ENCODE measurements at regions not wholly inside any gene's neighbourhood (a gene's known extent, or its start where the extent isn't known, plus 50 kb on each side); places are given as distances from the start of the nearest gene placed in this dataset.
"Not testable (repeated sequence)": the region's sequence is repeated elsewhere in the genome, so short reads cannot be mapped to it uniquely, and the experiment has no call there.

DNA sequence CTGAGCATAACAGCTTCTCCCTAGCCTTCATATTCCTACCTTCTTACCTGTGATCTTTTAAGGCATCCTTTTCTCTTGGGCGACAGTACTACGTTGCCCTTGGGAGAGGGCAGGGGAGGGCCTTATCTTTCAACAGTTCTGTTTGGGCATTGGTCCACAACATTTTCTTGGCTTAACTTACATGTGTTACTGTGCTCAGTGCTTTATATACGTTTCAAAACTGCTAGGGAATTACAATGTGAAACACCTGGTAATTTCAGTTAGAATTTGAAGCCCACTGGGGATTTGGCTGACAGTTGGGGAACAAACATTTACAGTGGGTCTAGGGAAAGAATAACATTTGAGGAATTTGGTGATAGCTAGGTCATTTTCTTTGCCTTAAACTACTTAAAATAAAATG, 667.1 kb downstream of the PRIM2 start:
- not testable (repeated sequence) for DNase-seq; H3K27me3 ChIP-seq (ENCODE audit: control insufficient read depth in 3 of 3, insufficient read depth in 3 of 3, low read length in 3 of 3); H3K36me3 ChIP-seq (ENCODE audit: control insufficient read depth in 3 of 3, insufficient read depth in 2 of 3, low read depth in 1 of 3, low read length in 3 of 3); H3K4me3 ChIP-seq (ENCODE audit: low read depth in 1 of 3, low read length in 3 of 3); H3K9me3 ChIP-seq (ENCODE audit: control insufficient read depth in 2 of 2, insufficient read depth in 1 of 2, low read depth in 1 of 2, low read length in 1 of 2); H3K27ac ChIP-seq (ENCODE audit: low read depth in 1 of 3, low read length in 2 of 3); FAIRE-seq; H3K4me1 ChIP-seq (ENCODE audit: control insufficient read depth in 3 of 3, insufficient read depth in 2 of 3, low read depth in 1 of 3, low read length in 2 of 3)
- WGBS, 3 donors = 62 to 78% (median 70%) methylated on average over 3 of the region's 3 CpGs

DNA sequence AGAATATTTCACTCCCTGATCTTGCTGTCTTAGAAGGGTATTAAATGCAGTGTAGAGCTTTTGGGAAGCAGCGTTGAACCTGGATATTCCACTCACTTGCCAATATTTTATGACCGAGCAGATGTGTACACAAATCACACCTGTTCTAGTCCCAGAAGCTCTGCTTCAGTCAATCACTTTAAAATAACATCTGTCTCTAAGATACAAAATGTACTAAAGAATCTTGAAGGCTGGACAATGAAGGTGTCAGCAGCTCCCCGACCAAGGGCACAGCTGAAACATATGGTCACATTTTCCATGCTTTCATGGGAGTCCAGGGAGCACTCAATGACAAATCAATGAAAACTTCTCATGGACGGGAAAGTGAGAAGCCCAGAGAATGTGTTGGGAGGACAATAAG, 668.3 kb downstream of the PRIM2 start:
- WGBS, 3 donors = 29 to 64% (median 45%) methylated on average over 4 of the region's 4 CpGs
- not testable (repeated sequence) for H3K4me3 ChIP-seq (ENCODE audit: low read depth in 1 of 3, low read length in 3 of 3); H3K27me3 ChIP-seq (ENCODE audit: control insufficient read depth in 3 of 3, insufficient read depth in 3 of 3, low read length in 3 of 3); H3K36me3 ChIP-seq (ENCODE audit: control insufficient read depth in 3 of 3, insufficient read depth in 2 of 3, low read depth in 1 of 3, low read length in 3 of 3); H3K27ac ChIP-seq (ENCODE audit: low read depth in 1 of 3, low read length in 2 of 3); H3K4me1 ChIP-seq (ENCODE audit: control insufficient read depth in 3 of 3, insufficient read depth in 2 of 3, low read depth in 1 of 3, low read length in 2 of 3); H3K9me3 ChIP-seq (ENCODE audit: control insufficient read depth in 2 of 2, insufficient read depth in 1 of 2, low read depth in 1 of 2, low read length in 1 of 2); FAIRE-seq; DNase-seq

DNA sequence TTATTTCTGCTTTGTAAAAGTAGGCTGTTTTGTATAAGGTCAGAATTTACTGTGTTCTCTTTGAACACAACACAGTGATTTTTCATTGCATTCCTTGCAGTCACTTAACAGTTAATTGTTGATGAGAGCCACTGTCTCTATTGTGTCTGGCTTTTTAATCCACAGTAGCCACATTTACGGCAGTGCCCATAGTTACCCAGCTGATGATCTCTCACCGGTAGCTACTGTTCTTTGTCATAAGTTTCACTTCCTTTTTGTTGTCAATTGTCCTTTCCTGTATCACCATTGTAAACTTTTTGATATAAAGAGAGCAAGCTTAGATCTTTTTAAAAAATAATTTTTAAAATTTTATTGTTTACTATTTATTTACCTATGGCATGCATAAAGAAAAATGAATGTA, 669.2 kb downstream of the PRIM2 start:
- WGBS, 3 donors = 18 to 24% (median 21%) methylated on average over 2 of the region's 2 CpGs
- H3K4me1 ChIP-seq (ENCODE audit: control insufficient read depth in 3 of 3, insufficient read depth in 2 of 3, low read depth in 1 of 3, low read length in 2 of 3); H3K9me3 ChIP-seq (ENCODE audit: control insufficient read depth in 2 of 2, insufficient read depth in 1 of 2, low read depth in 1 of 2, low read length in 1 of 2); H3K4me3 ChIP-seq (ENCODE audit: low read depth in 1 of 3, low read length in 3 of 3); H3K27ac ChIP-seq (ENCODE audit: low read depth in 1 of 3, low read length in 2 of 3); FAIRE-seq; DNase-seq; H3K36me3 ChIP-seq (ENCODE audit: control insufficient read depth in 3 of 3, insufficient read depth in 2 of 3, low read depth in 1 of 3, low read length in 3 of 3); H3K27me3 ChIP-seq (ENCODE audit: control insufficient read depth in 3 of 3, insufficient read depth in 3 of 3, low read length in 3 of 3): not testable (repeated sequence)

DNA sequence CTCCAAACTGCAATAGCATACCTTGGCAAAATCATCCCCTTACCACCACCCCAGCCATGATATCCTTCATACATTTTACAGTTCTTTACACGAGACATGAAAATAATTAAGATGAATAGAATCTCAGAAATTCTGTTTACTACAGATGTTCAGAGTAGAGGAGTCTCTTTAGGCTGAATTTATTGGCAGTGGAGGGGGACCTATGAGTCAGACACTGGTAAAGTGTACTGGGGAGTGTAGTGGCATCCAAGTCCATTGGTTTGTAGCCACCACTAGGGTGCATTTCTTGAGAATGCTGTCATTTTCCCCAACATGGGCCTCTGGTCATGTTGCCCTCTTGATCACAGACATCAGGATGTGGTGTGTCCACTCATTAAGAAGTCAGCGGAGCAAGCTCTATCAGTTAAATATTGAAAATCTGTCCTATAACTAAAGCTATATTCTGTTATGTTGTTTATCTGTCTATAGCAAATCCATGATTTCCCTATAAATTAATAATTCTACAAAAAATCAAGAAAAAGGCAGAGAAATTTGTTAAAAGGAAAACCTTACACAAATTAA, 672.2 kb downstream of the PRIM2 start:
- not testable (repeated sequence) for H3K27me3 ChIP-seq (ENCODE audit: control insufficient read depth in 3 of 3, insufficient read depth in 3 of 3, low read length in 3 of 3); H3K27ac ChIP-seq (ENCODE audit: low read depth in 1 of 3, low read length in 2 of 3); H3K4me3 ChIP-seq (ENCODE audit: low read depth in 1 of 3, low read length in 3 of 3); H3K4me1 ChIP-seq (ENCODE audit: control insufficient read depth in 3 of 3, insufficient read depth in 2 of 3, low read depth in 1 of 3, low read length in 2 of 3); H3K36me3 ChIP-seq (ENCODE audit: control insufficient read depth in 3 of 3, insufficient read depth in 2 of 3, low read depth in 1 of 3, low read length in 3 of 3); H3K9me3 ChIP-seq (ENCODE audit: control insufficient read depth in 2 of 2, insufficient read depth in 1 of 2, low read depth in 1 of 2, low read length in 1 of 2); FAIRE-seq; DNase-seq
- 46 to 71% (median 69%) methylated on average over 2 of the region's 2 CpGs for WGBS, 3 donors

DNA sequence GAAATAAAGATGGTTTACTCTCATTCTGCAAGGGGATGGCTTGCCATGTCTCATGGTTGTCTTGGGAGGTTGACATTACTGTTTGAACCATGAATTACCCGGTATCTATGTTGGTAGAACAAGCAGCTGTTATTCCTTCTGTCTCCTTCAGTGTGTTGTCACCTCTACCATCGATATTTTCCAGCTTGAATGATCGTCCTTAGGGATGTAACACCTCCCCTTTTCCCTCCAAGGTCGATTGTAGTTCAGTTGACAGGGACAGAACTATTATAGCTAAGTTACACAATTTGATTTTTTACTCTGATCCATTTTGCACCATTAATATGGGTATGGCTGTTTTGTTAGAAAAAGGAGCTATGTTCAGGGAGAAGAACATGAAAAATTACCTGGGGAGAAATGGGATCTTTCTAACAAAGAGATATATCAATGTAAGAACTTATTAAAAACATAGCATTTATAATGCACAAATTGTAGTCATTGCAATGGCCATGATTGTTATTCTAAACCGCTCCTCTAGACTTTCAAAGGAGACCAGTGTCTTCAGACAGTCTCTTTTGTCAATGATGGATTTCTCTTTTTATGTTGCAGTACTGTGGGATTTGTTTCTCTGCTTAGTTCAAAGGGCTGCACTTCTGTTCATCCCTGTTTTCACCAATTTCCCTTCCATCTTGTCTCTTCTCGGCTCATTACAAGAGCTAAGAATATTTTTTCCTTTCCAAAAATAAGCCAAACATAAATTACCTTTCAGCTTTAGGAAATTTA, 681.6 kb downstream of the PRIM2 start:
- not testable (repeated sequence) for H3K36me3 ChIP-seq (ENCODE audit: control insufficient read depth in 3 of 3, insufficient read depth in 2 of 3, low read depth in 1 of 3, low read length in 3 of 3); H3K4me3 ChIP-seq (ENCODE audit: low read depth in 1 of 3, low read length in 3 of 3); H3K4me1 ChIP-seq (ENCODE audit: control insufficient read depth in 3 of 3, insufficient read depth in 2 of 3, low read depth in 1 of 3, low read length in 2 of 3); H3K27ac ChIP-seq (ENCODE audit: low read depth in 1 of 3, low read length in 2 of 3); FAIRE-seq; H3K27me3 ChIP-seq (ENCODE audit: control insufficient read depth in 3 of 3, insufficient read depth in 3 of 3, low read length in 3 of 3); H3K9me3 ChIP-seq (ENCODE audit: control insufficient read depth in 2 of 2, insufficient read depth in 1 of 2, low read depth in 1 of 2, low read length in 1 of 2); DNase-seq
- 41 to 61% (median 53%) methylated on average over 6 of the region's 6 CpGs for WGBS, 3 donors

DNA sequence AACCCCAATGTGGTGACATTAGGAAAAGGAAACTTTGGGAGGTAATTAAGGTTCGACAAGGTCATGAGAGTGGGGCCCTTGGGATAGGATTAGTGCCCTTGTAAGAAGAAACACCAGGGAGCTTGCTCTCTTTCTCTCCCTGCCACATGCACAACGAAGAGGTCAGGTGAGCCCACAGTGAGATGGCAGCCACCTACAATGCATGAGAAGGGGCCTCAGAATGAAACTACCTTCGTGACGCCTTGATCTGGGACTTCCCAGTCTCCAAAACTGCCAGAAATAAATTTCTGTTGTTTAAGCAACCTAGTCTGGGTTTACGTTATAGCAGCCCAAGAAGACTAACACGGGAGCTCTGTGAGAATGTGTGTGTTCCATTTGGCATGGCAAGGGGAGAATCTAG, 682.8 kb downstream of the PRIM2 start:
- FAIRE-seq; H3K36me3 ChIP-seq (ENCODE audit: control insufficient read depth in 3 of 3, insufficient read depth in 2 of 3, low read depth in 1 of 3, low read length in 3 of 3); H3K27me3 ChIP-seq (ENCODE audit: control insufficient read depth in 3 of 3, insufficient read depth in 3 of 3, low read length in 3 of 3); H3K4me1 ChIP-seq (ENCODE audit: control insufficient read depth in 3 of 3, insufficient read depth in 2 of 3, low read depth in 1 of 3, low read length in 2 of 3); H3K27ac ChIP-seq (ENCODE audit: low read depth in 1 of 3, low read length in 2 of 3); DNase-seq; H3K9me3 ChIP-seq (ENCODE audit: control insufficient read depth in 2 of 2, insufficient read depth in 1 of 2, low read depth in 1 of 2, low read length in 1 of 2); H3K4me3 ChIP-seq (ENCODE audit: low read depth in 1 of 3, low read length in 3 of 3): not testable (repeated sequence)
- whole genome bisulfite sequencing, 3 donors = 61 to 71% (median 63%) methylated on average over 5 of the region's 6 CpGs

DNA sequence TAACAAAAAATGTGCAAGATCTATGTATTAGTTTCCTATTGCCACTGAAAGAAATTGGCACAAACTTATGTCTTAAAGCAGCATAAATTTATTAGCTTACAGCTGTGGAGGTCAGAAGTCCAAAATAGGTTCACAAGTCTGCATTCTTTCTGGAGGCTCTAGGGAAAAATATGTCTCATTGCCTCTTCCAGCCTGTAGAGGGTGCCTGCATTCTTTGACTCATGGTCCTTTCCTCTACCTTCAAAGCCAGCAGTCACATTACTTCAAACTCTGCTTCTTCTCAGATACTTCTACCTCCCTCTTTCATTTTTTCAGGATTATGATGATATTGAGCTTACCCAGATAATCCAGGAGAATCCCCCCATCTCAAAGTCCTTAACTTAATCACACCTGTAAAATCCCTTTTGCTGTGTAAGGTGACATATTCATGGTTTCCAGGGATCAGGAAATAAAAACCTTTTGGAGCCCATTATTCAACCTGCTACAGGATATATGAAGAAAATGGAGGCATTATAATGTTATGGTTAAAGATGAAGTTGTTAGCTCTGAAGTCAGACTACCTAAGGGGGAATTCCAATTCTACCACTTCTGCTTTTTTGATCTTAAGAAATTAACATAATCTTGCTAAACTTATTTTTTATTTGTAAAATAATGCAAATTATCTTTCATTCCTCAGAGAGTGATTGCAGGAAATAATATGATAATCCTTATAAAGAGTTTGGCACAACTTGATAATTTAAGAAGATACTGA, 686.2 kb downstream of the PRIM2 start:
- H3K36me3 ChIP-seq (ENCODE audit: control insufficient read depth in 3 of 3, insufficient read depth in 2 of 3, low read depth in 1 of 3, low read length in 3 of 3); H3K4me1 ChIP-seq (ENCODE audit: control insufficient read depth in 3 of 3, insufficient read depth in 2 of 3, low read depth in 1 of 3, low read length in 2 of 3); H3K4me3 ChIP-seq (ENCODE audit: low read depth in 1 of 3, low read length in 3 of 3); H3K9me3 ChIP-seq (ENCODE audit: control insufficient read depth in 2 of 2, insufficient read depth in 1 of 2, low read depth in 1 of 2, low read length in 1 of 2); H3K27me3 ChIP-seq (ENCODE audit: control insufficient read depth in 3 of 3, insufficient read depth in 3 of 3, low read length in 3 of 3); H3K27ac ChIP-seq (ENCODE audit: low read depth in 1 of 3, low read length in 2 of 3); FAIRE-seq: not testable (repeated sequence)
- peak in 1 of 2 donors; percentile 4 for DNase-seq

DNA sequence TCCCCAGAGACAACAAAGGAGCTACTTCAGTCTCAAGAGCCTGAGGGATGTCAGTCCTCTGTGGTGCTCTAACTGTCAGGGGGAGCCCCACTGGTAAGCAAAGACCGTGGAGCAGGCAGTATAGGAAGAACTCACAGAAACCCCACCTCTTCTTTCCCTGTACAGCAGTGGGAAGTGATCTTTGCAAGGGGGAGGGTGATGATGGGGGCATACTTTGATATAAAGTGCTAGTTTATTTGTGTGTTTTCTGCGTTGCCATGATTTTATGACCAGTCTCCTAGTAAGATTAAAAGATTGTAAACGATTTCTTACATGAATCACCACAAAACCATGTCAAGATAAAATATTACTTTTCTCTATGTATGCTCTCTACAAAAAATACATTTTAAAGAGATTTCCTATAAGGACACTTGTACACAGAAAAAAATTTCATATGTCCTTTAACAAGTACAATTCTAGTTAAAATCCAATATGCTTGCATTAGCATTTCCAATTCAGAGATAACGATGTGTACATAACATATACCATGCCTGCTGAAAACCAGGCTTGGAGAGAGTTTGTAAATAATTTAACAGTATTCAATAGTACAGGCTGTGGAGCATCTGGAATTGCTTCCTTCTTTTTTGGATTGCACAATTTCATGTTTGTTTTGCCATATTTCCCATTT, 690.0 kb downstream of the PRIM2 start:
- not testable (repeated sequence) for H3K9me3 ChIP-seq (ENCODE audit: control insufficient read depth in 2 of 2, insufficient read depth in 1 of 2, low read depth in 1 of 2, low read length in 1 of 2); H3K27me3 ChIP-seq (ENCODE audit: control insufficient read depth in 3 of 3, insufficient read depth in 3 of 3, low read length in 3 of 3); H3K27ac ChIP-seq (ENCODE audit: low read depth in 1 of 3, low read length in 2 of 3); H3K4me1 ChIP-seq (ENCODE audit: control insufficient read depth in 3 of 3, insufficient read depth in 2 of 3, low read depth in 1 of 3, low read length in 2 of 3); DNase-seq; FAIRE-seq; H3K36me3 ChIP-seq (ENCODE audit: control insufficient read depth in 3 of 3, insufficient read depth in 2 of 3, low read depth in 1 of 3, low read length in 3 of 3); H3K4me3 ChIP-seq (ENCODE audit: low read depth in 1 of 3, low read length in 3 of 3)
- 47 to 62% (median 52%) methylated on average over 4 of the region's 4 CpGs for WGBS, 3 donors
